BJ (cell line): ENCODE measurements at regions not wholly inside any gene's neighbourhood (a gene's known extent, or its start where the extent isn't known, plus 50 kb on each side); places are given as distances from the start of the nearest gene placed in this dataset.

ENCODE experiments used
- CTCF ChIA-PET: fragments of 350-600 bp; formaldehyde crosslinking; extraction: SDS; loops from one replicate; lab custom pipeline; 2021; ENCODE audit warnings: antibody characterized with exemption, inconsistent platforms; lab: Yijun Ruan, JAX
- POLR2A ChIA-PET: fragments of 300-600 bp; sonication (Branson Sonifier 250); formaldehyde crosslinking; extraction: SDS; loops from one replicate; lab custom pipeline; 2021; ENCODE audit warnings: antibody characterized with exemption; lab: Charles Lee
- DNase-seq: peaks from one replicate; pipeline ENCODE4 v3.0.0-alpha.2; 2011; ENCODE audit warnings: low read depth
- H3K27me3 ChIP-seq: 2 replicates; pipeline ENCODE4 v1.6.0; 2011; ENCODE audit warnings: low read length; ENCODE audit not compliant: control insufficient read depth, insufficient read depth
- H3K36me3 ChIP-seq: 2 replicates; pipeline ENCODE4 v1.5.1; 2011; ENCODE audit warnings: low read length; ENCODE audit not compliant: control insufficient read depth, insufficient read depth
- H3K4me3 ChIP-seq: 2 replicates; pipeline ENCODE4 v1.5.1; 2011; ENCODE audit warnings: low read depth, mild to moderate bottlenecking, control low read depth, low read length
- TF ChIP-seq, protein P1 (sequence below): IDR thresholded peaks from 2 replicates; pipeline ENCODE4 v1.5.1; 2011; ENCODE audit warnings: low read depth, mild to moderate bottlenecking, control low read depth, inconsistent platforms, low read length, moderate library complexity; ENCODE audit not compliant: insufficient read depth

DNA sequence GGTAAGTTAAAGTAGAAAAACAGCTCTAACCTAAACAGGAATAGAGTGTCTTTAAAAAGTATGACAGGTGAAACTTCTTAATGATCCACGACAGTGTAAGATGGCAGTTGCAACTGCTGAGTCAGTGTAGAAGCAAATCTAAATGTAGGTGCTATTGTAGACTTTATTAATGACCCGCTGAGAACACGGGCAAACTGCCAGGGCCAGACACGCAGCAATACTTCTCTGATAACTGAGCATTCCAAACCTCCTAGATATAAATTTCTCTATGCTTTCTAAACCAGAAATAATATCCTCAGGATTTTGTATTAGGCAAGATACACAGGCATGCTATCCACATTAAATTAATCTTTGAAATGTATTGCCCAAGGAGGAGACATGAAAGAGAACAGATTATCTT is 1076.4 kb downstream of the HACE1 start:
- POLR2A ChIA-PET: no interaction called here
- Histone ChIP-seq H3K36me3 (no peaks in the 10 kb centered on the region), H3K27me3 (no peaks in the 10 kb centered on the region), H3K4me3 (no peak overlapping the region)
- DNase-seq: no peak
- CTCF ChIA-PET: no interaction called here
- TF ChIP-seq, protein P1, sequence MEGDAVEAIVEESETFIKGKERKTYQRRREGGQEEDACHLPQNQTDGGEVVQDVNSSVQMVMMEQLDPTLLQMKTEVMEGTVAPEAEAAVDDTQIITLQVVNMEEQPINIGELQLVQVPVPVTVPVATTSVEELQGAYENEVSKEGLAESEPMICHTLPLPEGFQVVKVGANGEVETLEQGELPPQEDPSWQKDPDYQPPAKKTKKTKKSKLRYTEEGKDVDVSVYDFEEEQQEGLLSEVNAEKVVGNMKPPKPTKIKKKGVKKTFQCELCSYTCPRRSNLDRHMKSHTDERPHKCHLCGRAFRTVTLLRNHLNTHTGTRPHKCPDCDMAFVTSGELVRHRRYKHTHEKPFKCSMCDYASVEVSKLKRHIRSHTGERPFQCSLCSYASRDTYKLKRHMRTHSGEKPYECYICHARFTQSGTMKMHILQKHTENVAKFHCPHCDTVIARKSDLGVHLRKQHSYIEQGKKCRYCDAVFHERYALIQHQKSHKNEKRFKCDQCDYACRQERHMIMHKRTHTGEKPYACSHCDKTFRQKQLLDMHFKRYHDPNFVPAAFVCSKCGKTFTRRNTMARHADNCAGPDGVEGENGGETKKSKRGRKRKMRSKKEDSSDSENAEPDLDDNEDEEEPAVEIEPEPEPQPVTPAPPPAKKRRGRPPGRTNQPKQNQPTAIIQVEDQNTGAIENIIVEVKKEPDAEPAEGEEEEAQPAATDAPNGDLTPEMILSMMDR: no peak

DNA sequence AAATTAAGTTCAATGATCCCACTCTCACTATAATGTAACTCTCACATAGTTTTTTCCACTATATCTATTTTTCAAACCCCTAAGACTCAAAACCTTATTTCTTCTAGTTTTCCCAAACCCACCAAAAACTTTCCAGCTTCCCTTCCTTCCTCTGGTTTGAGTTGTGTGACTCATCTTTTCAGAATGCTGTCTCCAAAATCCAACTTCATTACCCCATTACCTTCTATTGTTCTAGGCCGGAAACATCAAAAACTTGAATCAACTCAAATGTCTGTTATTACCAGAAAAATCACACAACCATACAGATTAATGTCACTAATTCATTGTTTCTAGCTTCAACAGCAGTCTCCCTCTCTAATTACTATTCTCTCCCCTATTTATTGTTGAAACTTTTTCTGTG is 1090.3 kb downstream of the HACE1 start:
- TF ChIP-seq, protein P1: no peak
- CTCF ChIA-PET: no interaction called here
- no peaks in the 10 kb centered on the region for H3K36me3 ChIP-seq

DNA sequence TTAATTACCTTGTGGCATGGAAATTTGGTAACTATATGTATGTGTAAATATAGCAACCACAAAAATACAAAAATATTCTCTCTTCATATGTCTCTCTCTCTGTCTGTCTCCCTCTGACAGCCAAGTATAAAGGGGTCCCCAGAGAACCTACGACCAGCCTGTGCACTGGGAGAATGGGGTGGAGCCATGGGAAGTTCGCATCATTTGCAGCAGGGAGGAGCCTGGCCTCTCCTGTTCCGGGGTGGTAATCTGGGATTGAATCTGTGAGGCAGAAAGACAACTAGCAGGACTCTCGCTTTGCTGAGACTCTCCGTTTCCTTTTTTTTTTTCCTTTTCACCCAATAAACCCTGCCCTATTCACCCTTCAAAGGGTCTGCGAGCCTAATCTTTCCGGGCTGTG is 1109.1 kb downstream of the HACE1 start:
- H3K4me3 ChIP-seq: no peak overlapping the region
- TF ChIP-seq, protein P1: no peak
- H3K36me3 ChIP-seq: no peaks in the 10 kb centered on the region
- no peaks in the 10 kb centered on the region for H3K27me3 ChIP-seq
- DNase-seq: no peak
- ChIA-PET CTCF (no interaction called here), POLR2A (no interaction called here)

More for the DNA sequence above, 1090.3 kb downstream of the HACE1 start:
- no peaks in the 10 kb centered on the region for H3K27me3 ChIP-seq
- no peak overlapping the region for H3K4me3 ChIP-seq
- DNase-seq: no peak
- POLR2A ChIA-PET: no interaction called here

DNA sequence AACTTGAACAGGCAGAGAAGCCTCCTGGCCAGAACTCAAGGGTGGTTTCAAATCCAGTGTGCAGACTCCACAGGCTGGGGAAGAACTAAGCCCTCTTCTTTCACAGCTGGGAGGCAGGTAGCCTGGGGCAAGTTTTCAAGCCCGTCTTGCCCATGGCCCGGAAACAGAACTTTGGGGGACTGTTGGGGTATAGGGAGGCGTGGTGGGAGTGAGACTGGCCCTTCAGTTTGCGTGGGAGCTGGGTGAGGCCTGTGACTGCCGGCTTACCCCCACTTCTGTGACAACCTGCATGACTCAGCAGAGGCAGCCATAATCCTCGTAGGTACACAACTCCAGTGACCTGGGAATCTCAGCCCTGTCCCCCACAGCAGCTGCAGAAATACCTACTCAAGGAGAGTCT is 1125.7 kb downstream of the HACE1 start:
- POLR2A ChIA-PET: no interaction called here

DNA sequence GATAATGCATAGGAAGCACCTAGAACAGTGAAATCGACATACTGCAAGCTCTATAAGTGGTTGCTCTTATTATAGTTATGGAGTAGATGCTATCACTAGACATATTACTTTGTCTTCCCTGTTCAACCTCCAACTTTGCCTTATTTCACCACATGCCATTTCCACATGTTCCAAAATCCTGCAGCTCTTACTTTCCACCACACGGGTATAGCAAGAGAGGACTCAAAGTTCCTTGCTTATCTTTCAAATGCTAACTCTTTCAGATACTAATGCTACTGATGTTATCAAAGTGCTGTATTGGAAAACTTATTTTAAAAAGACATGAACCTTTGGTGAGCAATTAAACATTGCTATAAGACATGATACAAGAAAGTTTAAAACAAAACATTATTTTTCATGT is 1130.1 kb downstream of the HACE1 start:
- DNase-seq: no peak
- TF ChIP-seq, protein P1: no peak
- ChIA-PET POLR2A (no interaction called here), CTCF (no interaction called here)
- Histone ChIP-seq H3K36me3 (no peaks in the 10 kb centered on the region), H3K27me3 (no peaks in the 10 kb centered on the region), H3K4me3 (no peak overlapping the region)

More for the DNA sequence above, 1125.7 kb downstream of the HACE1 start:
- no peak for DNase-seq
- CTCF ChIA-PET: no interaction called here
- no peaks in the 10 kb centered on the region for H3K36me3 ChIP-seq
- H3K27me3 ChIP-seq: no peaks in the 10 kb centered on the region
- TF ChIP-seq, protein P1: no peak
- no peak overlapping the region for H3K4me3 ChIP-seq
